ENCODE measurements at regions not wholly inside any gene's neighbourhood (a gene's known extent, or its start where the extent isn't known, plus 50 kb on each side); places are given as distances from the start of the nearest gene placed in this dataset.

DNA sequence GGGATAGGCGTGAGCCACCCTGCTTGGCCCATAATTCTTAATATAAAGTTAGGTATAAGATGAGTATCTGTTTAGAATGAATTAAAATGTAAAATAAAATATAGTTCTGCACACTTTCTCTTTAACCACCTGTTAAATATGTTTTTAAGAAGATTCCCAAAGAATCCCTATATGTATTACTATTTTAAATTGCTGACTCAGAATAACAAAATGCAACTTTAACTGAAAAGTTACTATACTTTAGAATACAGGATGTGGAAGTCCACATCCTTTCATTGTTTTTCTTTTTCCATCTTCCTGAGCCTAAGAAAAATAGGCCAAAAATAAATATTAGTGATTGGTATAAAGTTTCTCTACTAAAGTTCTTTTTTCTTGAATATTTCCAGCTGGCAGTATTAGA, 325.6 kb upstream of the EYS start:
- TF ChIP-seq RAD21 (conservative IDR thresholded peaks at IDR 0.05 in 1 of 2, IDR thresholded peaks at IDR 0.05 in 1 of 2), result no peak
- TF ChIP-seq SMC3 (IDR thresholded peaks at IDR 0.05), result no peak
- TF ChIP-seq, protein P1, sequence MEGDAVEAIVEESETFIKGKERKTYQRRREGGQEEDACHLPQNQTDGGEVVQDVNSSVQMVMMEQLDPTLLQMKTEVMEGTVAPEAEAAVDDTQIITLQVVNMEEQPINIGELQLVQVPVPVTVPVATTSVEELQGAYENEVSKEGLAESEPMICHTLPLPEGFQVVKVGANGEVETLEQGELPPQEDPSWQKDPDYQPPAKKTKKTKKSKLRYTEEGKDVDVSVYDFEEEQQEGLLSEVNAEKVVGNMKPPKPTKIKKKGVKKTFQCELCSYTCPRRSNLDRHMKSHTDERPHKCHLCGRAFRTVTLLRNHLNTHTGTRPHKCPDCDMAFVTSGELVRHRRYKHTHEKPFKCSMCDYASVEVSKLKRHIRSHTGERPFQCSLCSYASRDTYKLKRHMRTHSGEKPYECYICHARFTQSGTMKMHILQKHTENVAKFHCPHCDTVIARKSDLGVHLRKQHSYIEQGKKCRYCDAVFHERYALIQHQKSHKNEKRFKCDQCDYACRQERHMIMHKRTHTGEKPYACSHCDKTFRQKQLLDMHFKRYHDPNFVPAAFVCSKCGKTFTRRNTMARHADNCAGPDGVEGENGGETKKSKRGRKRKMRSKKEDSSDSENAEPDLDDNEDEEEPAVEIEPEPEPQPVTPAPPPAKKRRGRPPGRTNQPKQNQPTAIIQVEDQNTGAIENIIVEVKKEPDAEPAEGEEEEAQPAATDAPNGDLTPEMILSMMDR (IDR thresholded peaks at IDR 0.05), result no peak
- no peak for TF ChIP-seq POLR2A (IDR thresholded peaks at IDR 0.05; ENCODE audit: low read length)
- TF ChIP-seq, protein P2, sequence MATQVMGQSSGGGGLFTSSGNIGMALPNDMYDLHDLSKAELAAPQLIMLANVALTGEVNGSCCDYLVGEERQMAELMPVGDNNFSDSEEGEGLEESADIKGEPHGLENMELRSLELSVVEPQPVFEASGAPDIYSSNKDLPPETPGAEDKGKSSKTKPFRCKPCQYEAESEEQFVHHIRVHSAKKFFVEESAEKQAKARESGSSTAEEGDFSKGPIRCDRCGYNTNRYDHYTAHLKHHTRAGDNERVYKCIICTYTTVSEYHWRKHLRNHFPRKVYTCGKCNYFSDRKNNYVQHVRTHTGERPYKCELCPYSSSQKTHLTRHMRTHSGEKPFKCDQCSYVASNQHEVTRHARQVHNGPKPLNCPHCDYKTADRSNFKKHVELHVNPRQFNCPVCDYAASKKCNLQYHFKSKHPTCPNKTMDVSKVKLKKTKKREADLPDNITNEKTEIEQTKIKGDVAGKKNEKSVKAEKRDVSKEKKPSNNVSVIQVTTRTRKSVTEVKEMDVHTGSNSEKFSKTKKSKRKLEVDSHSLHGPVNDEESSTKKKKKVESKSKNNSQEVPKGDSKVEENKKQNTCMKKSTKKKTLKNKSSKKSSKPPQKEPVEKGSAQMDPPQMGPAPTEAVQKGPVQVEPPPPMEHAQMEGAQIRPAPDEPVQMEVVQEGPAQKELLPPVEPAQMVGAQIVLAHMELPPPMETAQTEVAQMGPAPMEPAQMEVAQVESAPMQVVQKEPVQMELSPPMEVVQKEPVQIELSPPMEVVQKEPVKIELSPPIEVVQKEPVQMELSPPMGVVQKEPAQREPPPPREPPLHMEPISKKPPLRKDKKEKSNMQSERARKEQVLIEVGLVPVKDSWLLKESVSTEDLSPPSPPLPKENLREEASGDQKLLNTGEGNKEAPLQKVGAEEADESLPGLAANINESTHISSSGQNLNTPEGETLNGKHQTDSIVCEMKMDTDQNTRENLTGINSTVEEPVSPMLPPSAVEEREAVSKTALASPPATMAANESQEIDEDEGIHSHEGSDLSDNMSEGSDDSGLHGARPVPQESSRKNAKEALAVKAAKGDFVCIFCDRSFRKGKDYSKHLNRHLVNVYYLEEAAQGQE (IDR thresholded peaks at IDR 0.05), result no peak
- TF ChIP-seq EP300 (IDR thresholded peaks at IDR 0.05), result no peak

All from A549 (cell line).